SK-N-SH (cell line): ENCODE measurements at regions not wholly inside any gene's neighbourhood (a gene's known extent, or its start where the extent isn't known, plus 50 kb on each side); places are given as distances from the start of the nearest gene placed in this dataset.

Source experiments
- CTCF ChIA-PET: fragments of 300-600, 350-600 bp; formaldehyde crosslinking; extraction: SDS; loops from one replicate; lab custom pipeline; 2021; lab: Yijun Ruan, JAX
- POLR2A ChIA-PET: fragments of 350-600 bp; sonication (Branson Sonifier 250); formaldehyde crosslinking; extraction: SDS; loops from one replicate; lab custom pipeline; 2020; ENCODE audit warnings: antibody characterized with exemption, inconsistent platforms; lab: Yijun Ruan, JAX
- DNase-seq: peaks from one replicate; pipeline ENCODE4 v3.0.0; 2012
- H2AFZ ChIP-seq: fragments of 200-600 bp; sonication (generic); 2 replicates; pipeline ENCODE4 v1.8.1; 2016; ENCODE audit warnings: antibody characterized with exemption, mild to moderate bottlenecking, low read depth
- H3F3A ChIP-seq: fragments of 200-600 bp; sonication (generic); replicated peaks from 2 replicates; pipeline ENCODE3; 2016; ENCODE audit warnings: antibody characterized with exemption, mild to moderate bottlenecking; ENCODE audit not compliant: insufficient read depth
- H3K27ac ChIP-seq, 2 experiments: fragments of 200-500 bp in 1 of 2; fragments of 200-600 bp in 1 of 2; sonication (Bioruptor generic) in 1 of 2; sonication (generic), shearing (Covaris generic) in 1 of 2; 2 replicates each; pipeline versions ENCODE4 v1.5.1 to v1.6.1; 2014 to 2016; ENCODE audit warnings: low read depth in 2 of 2, inconsistent platforms in 1 of 2, low read length in 1 of 2, mild to moderate bottlenecking in 1 of 2, mixed read lengths in 1 of 2
- H3K27me3 ChIP-seq: fragments of 200-600 bp; sonication (generic), shearing (Covaris generic); 2 replicates; pipeline ENCODE4 v1.6.1; 2016; ENCODE audit warnings: mixed run types; ENCODE audit not compliant: insufficient read depth
- H3K36me3 ChIP-seq, 2 experiments: fragments of 200-500 bp in 1 of 2; fragments of 200-600 bp in 1 of 2; sonication (Bioruptor generic) in 1 of 2; sonication (generic) in 1 of 2; replicated peaks in 1 of 2; 2 replicates each; pipeline versions ENCODE3 to v1.5.1; 2014 to 2016; ENCODE audit warnings: low read length in 1 of 2, mild to moderate bottlenecking in 1 of 2; ENCODE audit not compliant: insufficient read depth in 2 of 2, control insufficient read depth in 1 of 2
- H3K4me1 ChIP-seq, 2 experiments: fragments of 200-500 bp in 1 of 2; fragments of 200-600 bp in 1 of 2; sonication (Bioruptor generic) in 1 of 2; sonication (generic), shearing (Covaris generic) in 1 of 2; 2 replicates each; pipeline versions ENCODE4 v1.5.1 to v1.6.1; 2014 to 2016; ENCODE audit warnings: low read depth in 1 of 2, low read length in 1 of 2, mixed run types in 1 of 2; ENCODE audit not compliant: insufficient read depth in 2 of 2, control insufficient read depth in 1 of 2
- H3K4me2 ChIP-seq: fragments of 200-600 bp; sonication (generic), shearing (Covaris generic); 2 replicates; pipeline ENCODE4 v1.6.1; 2017; ENCODE audit warnings: mixed run types
- H3K4me3 ChIP-seq, 2 experiments: fragments of 200-500 bp in 1 of 2; fragments of 200-600 bp in 1 of 2; sonication (Bioruptor generic) in 1 of 2; sonication (generic), shearing (Covaris generic) in 1 of 2; 2 replicates each; pipeline versions ENCODE4 v1.5.1 to v1.8.1; 2014 to 2016; ENCODE audit warnings: low read depth in 2 of 2, inconsistent platforms in 1 of 2, low read length in 1 of 2, mild to moderate bottlenecking in 1 of 2, mixed read lengths in 1 of 2, moderate library complexity in 1 of 2
- H3K79me2 ChIP-seq: fragments of 200-600 bp; sonication (generic); 2 replicates; pipeline ENCODE4 v1.8.1; 2017; ENCODE audit warnings: mild to moderate bottlenecking; ENCODE audit not compliant: insufficient read depth
- H3K9ac ChIP-seq: fragments of 200-600 bp; sonication (generic); 2 replicates; pipeline ENCODE4 v1.6.1; 2017; ENCODE audit warnings: mixed run types
- H3K9me2 ChIP-seq: fragments of 200-600 bp; sonication (generic); 2 replicates; pipeline ENCODE4 v1.6.1; 2017; ENCODE audit warnings: mixed run types
- H3K9me3 ChIP-seq: fragments of 200-600 bp; sonication (generic); 2 replicates; pipeline ENCODE4 v1.6.1; 2017; ENCODE audit warnings: mixed run types, mild to moderate bottlenecking, moderate library complexity
- H4K20me1 ChIP-seq: fragments of 200-600 bp; sonication (generic); 2 replicates; pipeline ENCODE4 v1.6.1; 2017; ENCODE audit warnings: mild to moderate bottlenecking, mixed run types; ENCODE audit not compliant: insufficient read depth
- ELF1 ChIP-seq: IDR thresholded peaks from 2 replicates; pipeline ENCODE4 v1.4.0; 2012
- EP300 ChIP-seq, 2 experiments: IDR thresholded peaks; 2 replicates each; pipeline versions ENCODE4 v1.4.0 to v1.6.1; 2012; ENCODE audit warnings: borderline replicate concordance in 1 of 2, low read depth in 1 of 2, low read length in 1 of 2
- FOXM1 ChIP-seq: IDR thresholded peaks from 2 replicates; pipeline ENCODE4 v1.4.0; 2012; ENCODE audit warnings: low read depth, mild to moderate bottlenecking
- GABPA ChIP-seq: IDR thresholded peaks from 2 replicates; pipeline ENCODE4 v1.4.0; 2012; ENCODE audit warnings: low read depth, mild to moderate bottlenecking
- GATA2 ChIP-seq: sonication (generic); formaldehyde crosslinking; IDR thresholded peaks from 2 replicates; pipeline ENCODE4 v1.5.0; 2020; ENCODE audit warnings: mild to moderate bottlenecking, missing genetic modification reagents
- MEF2A ChIP-seq: IDR thresholded peaks from 2 replicates; pipeline ENCODE4 v1.4.0; 2012; ENCODE audit warnings: low read depth, borderline replicate concordance
- MXI1 ChIP-seq: IDR thresholded peaks from 2 replicates; pipeline ENCODE4 v1.6.1; 2012; ENCODE audit warnings: mild to moderate bottlenecking, low read depth, low read length, improper control_type of control experiment
- POLR2AphosphoS5 ChIP-seq: IDR thresholded peaks from 2 replicates; pipeline ENCODE4 v1.6.1; 2012; ENCODE audit warnings: low read depth, low read length
- RAD21 ChIP-seq: IDR thresholded peaks from 2 replicates; pipeline ENCODE4 v1.6.1; 2012; ENCODE audit warnings: mild to moderate bottlenecking, low read length
- RXRA ChIP-seq: IDR thresholded peaks from 2 replicates; pipeline ENCODE4 v1.4.0; 2012; ENCODE audit warnings: low read depth, mild to moderate bottlenecking, borderline replicate concordance
- SMC3 ChIP-seq: IDR thresholded peaks from 2 replicates; pipeline ENCODE4 v1.6.1; 2012; ENCODE audit warnings: low read depth, low read length, improper control_type of control experiment
- YY1 ChIP-seq: IDR thresholded peaks from 2 replicates; pipeline ENCODE4 v1.4.0; 2012; ENCODE audit warnings: low read depth, mild to moderate bottlenecking
- WGBS: methylation state at CpG from one replicate; pipeline ENCODE4 v1.1.6; 2017; ENCODE audit warnings: low lambda C conversion rate; 5-methylcytosine and 5-hydroxymethylcytosine counted together
- TF ChIP-seq, protein P1 (sequence below): IDR thresholded peaks from 2 replicates; pipeline ENCODE4 v1.4.0; 2012; ENCODE audit warnings: low read depth
- TF ChIP-seq, protein P2 (sequence below): fragments of 150-350 bp; IDR thresholded peaks from 2 replicates; pipeline ENCODE4 v1.6.1; 2016; ENCODE audit warnings: mild to moderate bottlenecking, low read depth, low read length
- TF ChIP-seq, protein P3 (sequence below): fragments of 200-600 bp; sonication (generic); IDR thresholded peaks from 2 replicates; pipeline ENCODE4 v1.6.1; 2017; ENCODE audit warnings: antibody characterized with exemption, mild to moderate bottlenecking, moderate library complexity
- TF ChIP-seq, protein P4 (sequence below): IDR thresholded peaks from 2 replicates; pipeline ENCODE4 v1.6.1; 2012; ENCODE audit warnings: mild to moderate bottlenecking, low read depth, low read length, moderate library complexity
- TF ChIP-seq, protein P5 (sequence below): IDR thresholded peaks from 2 replicates; pipeline ENCODE4; 2012

- Histone ChIP-seq H3K4me2 (no peak overlapping the region), H3F3A (no peaks in the 10 kb centered on the region), H2AFZ (no peak overlapping the region), H4K20me1 (no peaks in the 10 kb centered on the region), H3K4me1 (no peaks in the 10 kb centered on the region), H3K79me2 (no peaks in the 10 kb centered on the region), H3K27me3 (no peaks in the 10 kb centered on the region), H3K36me3 (no peaks in the 10 kb centered on the region), H3K27ac (no peak overlapping the region), H3K9me2 (no peaks in the 10 kb centered on the region), H3K9me3 (no peaks in the 10 kb centered on the region), H3K9ac (no peak overlapping the region), H3K4me3 (no peak overlapping the region)
- no peak for DNase-seq
- ChIA-PET POLR2A (no interaction called here), CTCF (no interaction called here)
- 4% methylated on average over 1 of the region's 1 CpG for WGBS
- TF ChIP-seq FOXM1 (no peak), POLR2AphosphoS5 (no peak), SMC3 (no peak), MEF2A (no peak)
These were observed 122.0 kb upstream of the CRBN start for GRCh38 chr3:3301476-3301875.

GRCh38 chr3:3296979-3297381 lies 117.5 kb upstream of the CRBN start:
- H3K9me3 ChIP-seq = no peaks in the 10 kb centered on the region
- H3K27ac ChIP-seq = no peak overlapping the region
- H3K4me1 ChIP-seq = no peaks in the 10 kb centered on the region
- no peak overlapping the region for H3K9ac ChIP-seq
- H3F3A ChIP-seq = no peaks in the 10 kb centered on the region
- 5% methylated on average over 5 of the region's 5 CpGs for WGBS
- no peaks in the 10 kb centered on the region for H3K27me3 ChIP-seq
- H3K4me2 ChIP-seq = no peak overlapping the region
- no peaks in the 10 kb centered on the region for H3K36me3 ChIP-seq
- no peaks in the 10 kb centered on the region for H4K20me1 ChIP-seq
- no peaks in the 10 kb centered on the region for H3K79me2 ChIP-seq
- no peak overlapping the region for H3K4me3 ChIP-seq
- POLR2A ChIA-PET = no interaction called here
- TF ChIP-seq MXI1 (no peak), POLR2AphosphoS5 (no peak), GABPA (no peak), YY1 (no peak), SMC3 (no peak), ELF1 (no peak), RXRA (no peak), EP300 (IDR thresholded peaks at IDR 0.05; ENCODE audit: borderline replicate concordance in 1 of 2, low read depth in 1 of 2, low read length in 1 of 2) (no peak), FOXM1 (no peak), GATA2 (CRISPR knock-in tag) (no peak), RAD21 (no peak)
- TF ChIP-seq, protein P1, sequence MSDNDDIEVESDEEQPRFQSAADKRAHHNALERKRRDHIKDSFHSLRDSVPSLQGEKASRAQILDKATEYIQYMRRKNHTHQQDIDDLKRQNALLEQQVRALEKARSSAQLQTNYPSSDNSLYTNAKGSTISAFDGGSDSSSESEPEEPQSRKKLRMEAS = no peak
- TF ChIP-seq, protein P2, sequence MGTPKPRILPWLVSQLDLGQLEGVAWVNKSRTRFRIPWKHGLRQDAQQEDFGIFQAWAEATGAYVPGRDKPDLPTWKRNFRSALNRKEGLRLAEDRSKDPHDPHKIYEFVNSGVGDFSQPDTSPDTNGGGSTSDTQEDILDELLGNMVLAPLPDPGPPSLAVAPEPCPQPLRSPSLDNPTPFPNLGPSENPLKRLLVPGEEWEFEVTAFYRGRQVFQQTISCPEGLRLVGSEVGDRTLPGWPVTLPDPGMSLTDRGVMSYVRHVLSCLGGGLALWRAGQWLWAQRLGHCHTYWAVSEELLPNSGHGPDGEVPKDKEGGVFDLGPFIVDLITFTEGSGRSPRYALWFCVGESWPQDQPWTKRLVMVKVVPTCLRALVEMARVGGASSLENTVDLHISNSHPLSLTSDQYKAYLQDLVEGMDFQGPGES = no peak
- TF ChIP-seq, protein P3, sequence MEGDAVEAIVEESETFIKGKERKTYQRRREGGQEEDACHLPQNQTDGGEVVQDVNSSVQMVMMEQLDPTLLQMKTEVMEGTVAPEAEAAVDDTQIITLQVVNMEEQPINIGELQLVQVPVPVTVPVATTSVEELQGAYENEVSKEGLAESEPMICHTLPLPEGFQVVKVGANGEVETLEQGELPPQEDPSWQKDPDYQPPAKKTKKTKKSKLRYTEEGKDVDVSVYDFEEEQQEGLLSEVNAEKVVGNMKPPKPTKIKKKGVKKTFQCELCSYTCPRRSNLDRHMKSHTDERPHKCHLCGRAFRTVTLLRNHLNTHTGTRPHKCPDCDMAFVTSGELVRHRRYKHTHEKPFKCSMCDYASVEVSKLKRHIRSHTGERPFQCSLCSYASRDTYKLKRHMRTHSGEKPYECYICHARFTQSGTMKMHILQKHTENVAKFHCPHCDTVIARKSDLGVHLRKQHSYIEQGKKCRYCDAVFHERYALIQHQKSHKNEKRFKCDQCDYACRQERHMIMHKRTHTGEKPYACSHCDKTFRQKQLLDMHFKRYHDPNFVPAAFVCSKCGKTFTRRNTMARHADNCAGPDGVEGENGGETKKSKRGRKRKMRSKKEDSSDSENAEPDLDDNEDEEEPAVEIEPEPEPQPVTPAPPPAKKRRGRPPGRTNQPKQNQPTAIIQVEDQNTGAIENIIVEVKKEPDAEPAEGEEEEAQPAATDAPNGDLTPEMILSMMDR = no peak
- TF ChIP-seq, protein P4, sequence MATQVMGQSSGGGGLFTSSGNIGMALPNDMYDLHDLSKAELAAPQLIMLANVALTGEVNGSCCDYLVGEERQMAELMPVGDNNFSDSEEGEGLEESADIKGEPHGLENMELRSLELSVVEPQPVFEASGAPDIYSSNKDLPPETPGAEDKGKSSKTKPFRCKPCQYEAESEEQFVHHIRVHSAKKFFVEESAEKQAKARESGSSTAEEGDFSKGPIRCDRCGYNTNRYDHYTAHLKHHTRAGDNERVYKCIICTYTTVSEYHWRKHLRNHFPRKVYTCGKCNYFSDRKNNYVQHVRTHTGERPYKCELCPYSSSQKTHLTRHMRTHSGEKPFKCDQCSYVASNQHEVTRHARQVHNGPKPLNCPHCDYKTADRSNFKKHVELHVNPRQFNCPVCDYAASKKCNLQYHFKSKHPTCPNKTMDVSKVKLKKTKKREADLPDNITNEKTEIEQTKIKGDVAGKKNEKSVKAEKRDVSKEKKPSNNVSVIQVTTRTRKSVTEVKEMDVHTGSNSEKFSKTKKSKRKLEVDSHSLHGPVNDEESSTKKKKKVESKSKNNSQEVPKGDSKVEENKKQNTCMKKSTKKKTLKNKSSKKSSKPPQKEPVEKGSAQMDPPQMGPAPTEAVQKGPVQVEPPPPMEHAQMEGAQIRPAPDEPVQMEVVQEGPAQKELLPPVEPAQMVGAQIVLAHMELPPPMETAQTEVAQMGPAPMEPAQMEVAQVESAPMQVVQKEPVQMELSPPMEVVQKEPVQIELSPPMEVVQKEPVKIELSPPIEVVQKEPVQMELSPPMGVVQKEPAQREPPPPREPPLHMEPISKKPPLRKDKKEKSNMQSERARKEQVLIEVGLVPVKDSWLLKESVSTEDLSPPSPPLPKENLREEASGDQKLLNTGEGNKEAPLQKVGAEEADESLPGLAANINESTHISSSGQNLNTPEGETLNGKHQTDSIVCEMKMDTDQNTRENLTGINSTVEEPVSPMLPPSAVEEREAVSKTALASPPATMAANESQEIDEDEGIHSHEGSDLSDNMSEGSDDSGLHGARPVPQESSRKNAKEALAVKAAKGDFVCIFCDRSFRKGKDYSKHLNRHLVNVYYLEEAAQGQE = no peak
- TF ChIP-seq, protein P5, sequence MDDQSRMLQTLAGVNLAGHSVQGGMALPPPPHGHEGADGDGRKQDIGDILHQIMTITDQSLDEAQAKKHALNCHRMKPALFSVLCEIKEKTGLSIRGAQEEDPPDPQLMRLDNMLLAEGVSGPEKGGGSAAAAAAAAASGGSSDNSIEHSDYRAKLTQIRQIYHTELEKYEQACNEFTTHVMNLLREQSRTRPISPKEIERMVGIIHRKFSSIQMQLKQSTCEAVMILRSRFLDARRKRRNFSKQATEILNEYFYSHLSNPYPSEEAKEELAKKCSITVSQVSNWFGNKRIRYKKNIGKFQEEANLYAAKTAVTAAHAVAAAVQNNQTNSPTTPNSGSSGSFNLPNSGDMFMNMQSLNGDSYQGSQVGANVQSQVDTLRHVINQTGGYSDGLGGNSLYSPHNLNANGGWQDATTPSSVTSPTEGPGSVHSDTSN = no peak
- CTCF ChIA-PET = no interaction called here
- no peak overlapping the region for H2AFZ ChIP-seq
- no peak for DNase-seq
- no peaks in the 10 kb centered on the region for H3K9me2 ChIP-seq
